ENCODE measurements at regions not wholly inside any gene's neighbourhood (a gene's known extent, or its start where the extent isn't known, plus 50 kb on each side); places are given as distances from the start of the nearest gene placed in this dataset.

DNA sequence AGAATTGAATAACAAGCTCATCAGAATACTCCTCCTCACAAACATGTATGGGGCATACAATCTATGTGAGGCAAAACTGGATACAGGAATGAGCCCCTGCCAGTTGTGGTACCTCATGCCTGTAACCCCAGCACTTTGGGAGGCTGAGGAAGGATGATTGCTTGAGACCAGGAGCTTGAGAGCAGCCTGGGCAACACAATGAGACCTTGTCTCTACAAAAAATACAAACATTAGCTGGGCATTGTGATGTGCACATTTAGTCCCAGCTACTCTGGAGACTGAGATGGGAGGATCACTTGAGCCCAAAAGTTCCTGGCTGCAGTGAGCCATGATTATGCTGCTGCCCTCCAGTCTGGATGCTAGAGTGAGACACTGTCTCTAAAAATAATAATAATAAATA, 611.0 kb downstream of the NLGN4X start:
- Mint-ChIP-seq H3K4me1 (ENCODE audit: low read depth, unreplicated experiment) (no peaks in the 10 kb centered on the region), H3K27me3 (ENCODE audit: insufficient read depth, unreplicated experiment) (no peaks in the 10 kb centered on the region), H3K9me3 (ENCODE audit: unreplicated experiment) (no peaks in the 10 kb centered on the region), H3K4me3 (ENCODE audit: unreplicated experiment) (no peak overlapping the region), H3K36me3 (ENCODE audit: insufficient read depth, unreplicated experiment) (no peaks in the 10 kb centered on the region), H3K27ac (ENCODE audit: unreplicated experiment) (no peak overlapping the region)
- TF ChIP-seq, protein P1, sequence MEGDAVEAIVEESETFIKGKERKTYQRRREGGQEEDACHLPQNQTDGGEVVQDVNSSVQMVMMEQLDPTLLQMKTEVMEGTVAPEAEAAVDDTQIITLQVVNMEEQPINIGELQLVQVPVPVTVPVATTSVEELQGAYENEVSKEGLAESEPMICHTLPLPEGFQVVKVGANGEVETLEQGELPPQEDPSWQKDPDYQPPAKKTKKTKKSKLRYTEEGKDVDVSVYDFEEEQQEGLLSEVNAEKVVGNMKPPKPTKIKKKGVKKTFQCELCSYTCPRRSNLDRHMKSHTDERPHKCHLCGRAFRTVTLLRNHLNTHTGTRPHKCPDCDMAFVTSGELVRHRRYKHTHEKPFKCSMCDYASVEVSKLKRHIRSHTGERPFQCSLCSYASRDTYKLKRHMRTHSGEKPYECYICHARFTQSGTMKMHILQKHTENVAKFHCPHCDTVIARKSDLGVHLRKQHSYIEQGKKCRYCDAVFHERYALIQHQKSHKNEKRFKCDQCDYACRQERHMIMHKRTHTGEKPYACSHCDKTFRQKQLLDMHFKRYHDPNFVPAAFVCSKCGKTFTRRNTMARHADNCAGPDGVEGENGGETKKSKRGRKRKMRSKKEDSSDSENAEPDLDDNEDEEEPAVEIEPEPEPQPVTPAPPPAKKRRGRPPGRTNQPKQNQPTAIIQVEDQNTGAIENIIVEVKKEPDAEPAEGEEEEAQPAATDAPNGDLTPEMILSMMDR (IDR thresholded peaks at IDR 0.05; ENCODE audit: insufficient read depth in 1 of 2, low read depth in 1 of 2, low read length in 1 of 2, severe bottlenecking in 1 of 2, unreplicated experiment in 1 of 2) = no peak
- no peaks in the 10 kb centered on the region for H3K4me1 ChIP-seq
- no TSS peak for BruUV-seq (replicated peaks)
- POLR2A ChIA-PET = no interaction called here
- no peaks in the 10 kb centered on the region for H3K27me3 ChIP-seq (replicated peaks; ENCODE audit: control insufficient read depth, insufficient read depth, low read length)
- CTCF ChIA-PET = no interaction called here
- intact Hi-C loops (cut with micrococcal nuclease; ENCODE audit: unreplicated experiment) = no loop called here
- no peak overlapping the region for H3K4me3 ChIP-seq (ENCODE audit: low read depth, low read length)
- no peaks in the 10 kb centered on the region for H3K36me3 ChIP-seq (ENCODE audit: control insufficient read depth, insufficient read depth, low read length)
- DNase-seq = no peak
- no peaks in the 10 kb centered on the region for H3K9me3 ChIP-seq

DNA sequence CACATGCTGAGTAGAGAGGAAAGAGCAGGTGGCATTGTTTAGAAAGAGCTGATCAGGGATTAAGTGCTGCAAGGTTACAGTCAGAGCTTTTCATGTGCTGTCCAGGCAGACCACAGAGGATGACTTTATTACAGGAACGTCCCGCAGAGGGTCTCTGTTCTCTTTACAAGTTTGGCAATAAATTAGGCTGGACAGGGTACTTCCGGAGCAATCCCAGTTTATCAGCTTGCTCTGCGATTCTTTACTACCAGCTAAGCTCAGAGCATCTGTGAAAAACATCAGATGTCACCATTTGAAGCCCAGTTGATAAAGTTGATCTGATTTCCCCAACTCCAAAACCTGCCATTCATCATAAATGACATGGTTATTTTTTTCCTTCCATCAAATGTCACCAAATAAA, 633.1 kb downstream of the NLGN4X start:
- H3K9me3 Mint-ChIP-seq (ENCODE audit: unreplicated experiment) = no peaks in the 10 kb centered on the region
- ChIA-PET POLR2A (no interaction called here), CTCF (no interaction called here)
- H3K4me3 ChIP-seq (ENCODE audit: low read depth, low read length) = no peak overlapping the region
- no peaks in the 10 kb centered on the region for H3K27me3 Mint-ChIP-seq (ENCODE audit: insufficient read depth, unreplicated experiment)
- no peak overlapping the region for H3K27ac Mint-ChIP-seq (ENCODE audit: unreplicated experiment)
- no peaks in the 10 kb centered on the region for H3K9me3 ChIP-seq
- no TSS peak for BruUV-seq (replicated peaks)
- H3K36me3 ChIP-seq (ENCODE audit: control insufficient read depth, insufficient read depth, low read length) = no peaks in the 10 kb centered on the region
- no peaks in the 10 kb centered on the region for H3K4me1 Mint-ChIP-seq (ENCODE audit: low read depth, unreplicated experiment)
- H3K4me1 ChIP-seq = no peaks in the 10 kb centered on the region
- TF ChIP-seq, protein P1 (IDR thresholded peaks at IDR 0.05; ENCODE audit: insufficient read depth in 1 of 2, low read depth in 1 of 2, low read length in 1 of 2, severe bottlenecking in 1 of 2, unreplicated experiment in 1 of 2) = no peak
- H3K36me3 Mint-ChIP-seq (ENCODE audit: insufficient read depth, unreplicated experiment) = no peaks in the 10 kb centered on the region
- no peaks in the 10 kb centered on the region for H3K27me3 ChIP-seq (replicated peaks; ENCODE audit: control insufficient read depth, insufficient read depth, low read length)
- no peak for DNase-seq
- intact Hi-C loops (cut with micrococcal nuclease; ENCODE audit: unreplicated experiment) = no loop called here
- H3K4me3 Mint-ChIP-seq (ENCODE audit: unreplicated experiment) = no peak overlapping the region

DNA sequence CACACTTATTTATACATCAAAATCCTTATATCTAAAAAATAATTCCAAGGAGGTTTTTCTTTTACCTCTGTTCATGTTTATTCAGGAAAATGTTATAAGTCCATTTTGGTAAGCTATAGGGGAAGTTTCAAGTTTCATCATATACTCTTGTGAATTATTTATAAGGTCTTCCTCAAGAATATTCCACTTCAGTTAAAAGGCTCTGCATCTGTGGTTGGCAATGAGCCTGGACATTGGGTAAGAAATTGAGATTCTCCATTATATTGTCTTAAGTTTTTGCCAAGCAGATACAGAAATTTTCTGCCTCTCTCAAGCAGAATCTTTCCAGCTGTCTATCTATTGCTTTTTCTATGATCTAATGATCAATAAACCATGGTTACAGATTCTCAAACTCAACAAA, 641.9 kb downstream of the NLGN4X start:
- POLR2A ChIA-PET = no interaction called here
- Histone ChIP-seq H3K36me3 (ENCODE audit: control insufficient read depth, insufficient read depth, low read length) (no peaks in the 10 kb centered on the region), H3K27me3 (replicated peaks; ENCODE audit: control insufficient read depth, insufficient read depth, low read length) (no peaks in the 10 kb centered on the region), H3K4me3 (ENCODE audit: low read depth, low read length) (no peak overlapping the region), H3K9me3 (no peaks in the 10 kb centered on the region), H3K4me1 (no peaks in the 10 kb centered on the region)
- no peaks in the 10 kb centered on the region for H3K27me3 Mint-ChIP-seq (ENCODE audit: insufficient read depth, unreplicated experiment)
- intact Hi-C loops (cut with micrococcal nuclease; ENCODE audit: unreplicated experiment) = no loop called here
- H3K4me3 Mint-ChIP-seq (ENCODE audit: unreplicated experiment) = no peak overlapping the region
- CTCF ChIA-PET = no interaction called here
- no peaks in the 10 kb centered on the region for H3K36me3 Mint-ChIP-seq (ENCODE audit: insufficient read depth, unreplicated experiment)
- no peaks in the 10 kb centered on the region for H3K4me1 Mint-ChIP-seq (ENCODE audit: low read depth, unreplicated experiment)
- H3K9me3 Mint-ChIP-seq (ENCODE audit: unreplicated experiment) = no peaks in the 10 kb centered on the region
- no peak overlapping the region for H3K27ac Mint-ChIP-seq (ENCODE audit: unreplicated experiment)
- no peak for DNase-seq
- BruUV-seq (replicated peaks) = no TSS peak
- TF ChIP-seq, protein P1 (IDR thresholded peaks at IDR 0.05; ENCODE audit: insufficient read depth in 1 of 2, low read depth in 1 of 2, low read length in 1 of 2, severe bottlenecking in 1 of 2, unreplicated experiment in 1 of 2) = no peak
